Skin epidermis (tissue), 12 donors: ENCODE measurements at regions not wholly inside any gene's neighbourhood (a gene's known extent, or its start where the extent isn't known, plus 50 kb on each side); places are given as distances from the start of the nearest gene placed in this dataset.

Experiments used
- H3K27ac ChIP-seq, 21 experiments: fragments of 200-600 bp; sonication (generic) in 11 of 21; one replicate each; pipeline ENCODE4 v1.5.0; 2020; ENCODE audit warnings: mild to moderate bottlenecking in 3 of 21, inconsistent platforms in 2 of 21, moderate library complexity in 2 of 21
- H3K4me3 ChIP-seq, 7 experiments: fragments of 200-600 bp; sonication (generic) in 2 of 7; one replicate each; pipeline ENCODE4 v1.5.0; 2020; ENCODE audit warnings: inconsistent platforms in 2 of 7, mild to moderate bottlenecking in 2 of 7, moderate library complexity in 1 of 7

DNA sequence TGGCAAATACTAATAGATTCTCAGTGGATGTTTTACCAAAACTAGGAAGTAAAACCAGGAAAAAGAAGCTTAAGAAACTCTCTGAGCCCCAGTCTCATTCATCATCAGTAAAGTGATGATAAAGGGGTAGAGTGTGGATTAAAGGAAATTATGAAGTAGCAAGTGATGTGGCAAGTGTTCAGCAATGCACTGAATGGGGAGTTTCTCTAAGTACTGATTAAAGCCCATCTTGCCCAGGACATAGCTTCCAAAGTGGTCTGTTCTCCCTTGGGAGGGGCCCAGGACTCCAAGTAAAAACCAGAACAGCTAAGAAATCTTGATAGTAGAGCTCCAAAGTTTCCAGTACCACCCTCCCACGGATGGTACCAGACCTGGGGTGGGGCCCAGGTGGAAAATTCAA is 137.3 kb downstream of the WNT5A start:
- no peak overlapping the region for H3K27ac ChIP-seq
- no peak overlapping the region for H3K4me3 ChIP-seq

DNA sequence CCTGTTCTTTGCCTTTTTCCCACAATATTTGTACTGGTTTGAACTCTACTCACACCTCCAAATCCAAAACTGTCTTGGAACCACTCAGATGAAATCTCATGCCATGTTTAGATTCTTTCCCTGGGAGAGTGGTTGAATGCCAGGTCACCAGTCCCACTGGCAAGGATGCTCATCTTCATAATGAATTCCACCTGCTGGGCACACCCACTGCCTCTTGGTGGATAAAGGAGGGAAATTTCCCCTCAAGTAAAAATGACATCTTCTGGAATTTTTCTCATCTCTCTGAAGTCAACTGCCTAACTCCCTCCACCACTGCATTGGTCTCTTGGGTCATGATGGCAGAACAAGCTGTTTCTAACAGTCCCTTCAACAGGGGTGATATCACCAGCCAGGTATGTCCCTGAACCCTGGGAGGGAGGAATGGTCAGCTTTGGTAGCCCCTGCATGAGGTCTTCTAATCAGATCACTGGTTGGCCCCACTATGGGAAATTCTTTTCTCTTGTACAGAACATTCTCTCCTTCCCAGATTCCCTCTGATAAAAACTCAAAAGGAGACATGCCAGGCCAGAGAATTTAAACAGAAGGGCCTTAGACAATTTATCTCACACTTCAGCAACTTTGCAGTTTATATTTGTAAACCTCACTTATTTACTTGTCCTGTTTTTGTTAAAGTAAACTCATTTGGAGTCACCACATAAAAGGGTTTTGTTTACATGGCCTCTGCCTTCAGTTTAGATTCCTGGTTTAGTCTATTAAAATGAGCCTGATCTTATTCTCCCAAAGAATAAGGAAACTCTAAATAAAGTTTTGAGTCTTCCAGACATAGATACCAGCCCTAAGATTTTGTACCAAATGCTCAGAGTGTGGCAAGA is 143.4 kb downstream of the WNT5A start:
- Histone ChIP-seq H3K4me3 (no peak overlapping the region), H3K27ac (no peak overlapping the region)

DNA sequence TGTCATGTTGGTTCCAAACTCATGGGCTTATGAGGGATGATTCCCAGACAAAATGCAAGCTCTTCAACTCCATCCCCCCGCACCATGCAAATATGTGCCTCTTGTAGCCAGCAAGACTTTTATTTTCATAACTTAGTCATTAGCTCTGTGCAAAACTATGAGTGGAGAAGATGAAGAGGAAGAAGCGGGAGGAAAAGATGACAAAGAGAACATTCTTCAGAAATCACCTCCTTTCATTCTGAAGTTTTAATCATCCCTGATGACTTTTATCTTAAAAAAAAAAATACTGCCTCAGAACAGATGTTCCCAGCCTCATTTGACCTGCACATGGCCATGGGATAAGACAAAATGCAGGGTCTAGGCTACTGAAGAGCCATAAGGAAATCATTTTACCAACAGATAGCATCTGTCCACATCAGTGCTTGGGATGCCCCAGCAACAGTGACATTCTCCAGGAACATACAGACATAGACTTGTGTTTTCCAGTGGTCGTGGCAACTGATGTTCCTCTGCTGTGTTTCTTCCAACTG is 145.5 kb downstream of the WNT5A start:
- Histone ChIP-seq H3K27ac (no peak overlapping the region), H3K4me3 (no peak overlapping the region)

DNA sequence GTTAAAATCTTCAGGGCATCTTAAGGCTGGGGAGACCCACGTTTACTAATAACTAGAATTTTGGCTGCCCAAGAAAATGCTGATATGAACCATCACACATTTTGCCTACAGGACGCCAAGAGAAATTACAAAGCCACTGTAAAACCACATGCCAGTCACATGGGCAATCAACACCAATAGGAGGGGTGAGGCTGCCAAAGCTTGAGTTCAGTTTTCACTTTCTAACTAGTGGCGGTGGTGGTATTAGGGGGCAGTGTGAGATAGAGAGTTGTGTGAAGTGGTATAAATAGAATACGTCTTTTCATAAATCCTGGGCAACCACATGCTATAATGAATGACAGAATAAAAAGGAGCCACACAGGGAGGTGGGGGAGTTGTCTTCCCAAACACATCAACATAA is 147.3 kb downstream of the WNT5A start:
- H3K27ac ChIP-seq: no peak overlapping the region
- no peak overlapping the region for H3K4me3 ChIP-seq

DNA sequence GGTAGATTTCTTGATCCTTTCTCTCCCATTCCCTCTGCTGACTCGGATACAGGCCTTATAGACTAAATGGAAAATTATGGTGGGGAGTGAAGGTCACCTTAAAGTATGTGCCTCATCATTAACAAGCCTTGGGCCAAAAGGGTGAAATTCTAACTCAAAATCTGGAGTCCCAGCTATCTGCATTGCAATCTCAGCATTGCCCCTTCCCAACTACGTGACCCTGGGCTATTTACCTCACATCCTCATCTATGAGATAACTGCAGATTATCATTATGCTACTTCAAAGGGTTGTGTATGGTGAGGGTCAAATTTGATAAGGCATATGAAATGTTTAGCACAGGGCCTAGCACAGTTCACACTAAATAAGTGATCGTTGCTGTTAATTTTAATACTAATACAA is 147.7 kb downstream of the WNT5A start:
- no peak overlapping the region for H3K27ac ChIP-seq

DNA sequence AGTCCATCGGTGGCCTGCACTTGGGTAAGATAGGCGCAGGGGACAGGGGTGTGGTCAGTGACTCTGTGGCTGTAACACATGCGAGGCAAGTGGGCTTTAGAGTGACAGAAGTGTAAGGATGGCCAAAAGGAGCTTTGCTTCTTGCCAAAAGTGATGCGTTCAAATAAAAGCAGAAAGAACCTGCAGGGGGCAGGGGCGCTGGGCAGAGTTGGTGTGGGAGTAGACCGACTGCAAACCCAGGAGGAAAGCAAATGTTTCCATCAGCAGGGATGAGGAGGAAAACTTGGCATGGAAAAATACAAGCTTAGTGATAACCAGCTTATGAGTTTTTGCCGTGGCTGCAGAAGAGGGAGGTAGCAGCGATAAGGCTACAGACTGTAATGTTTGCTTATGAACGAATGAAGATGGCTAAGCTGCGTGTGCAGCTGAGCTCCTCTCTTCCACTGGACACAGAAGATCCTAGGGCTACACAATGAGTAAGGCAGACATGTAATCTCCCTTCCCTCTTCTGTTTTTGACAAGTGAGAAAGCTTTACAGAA is 149.4 kb downstream of the WNT5A start:
- Histone ChIP-seq H3K4me3 (no peak overlapping the region), H3K27ac (no peak overlapping the region)

More for the DNA sequence above, 147.7 kb downstream of the WNT5A start:
- no peak overlapping the region for H3K4me3 ChIP-seq

DNA sequence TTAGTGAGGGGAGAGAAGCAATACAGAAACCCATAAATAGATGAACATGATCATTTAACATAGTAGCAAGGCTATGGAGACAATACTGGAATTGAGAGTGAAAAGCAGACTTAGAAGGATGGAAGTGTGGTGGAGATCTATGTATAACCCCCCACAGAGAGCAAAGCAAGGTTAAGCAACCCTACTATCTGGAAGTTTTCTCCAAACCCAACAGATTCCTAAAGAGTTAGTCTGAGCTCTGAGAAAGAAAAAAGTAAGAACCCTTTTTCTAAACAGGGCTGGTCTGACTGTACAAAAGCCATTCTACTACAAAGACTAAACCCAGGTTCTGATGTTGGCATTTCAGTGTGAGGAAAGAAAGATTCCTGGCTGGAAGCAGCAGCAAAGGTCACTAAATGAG is 153.2 kb downstream of the WNT5A start:
- no peak overlapping the region for H3K27ac ChIP-seq
- H3K4me3 ChIP-seq: no peak overlapping the region

DNA sequence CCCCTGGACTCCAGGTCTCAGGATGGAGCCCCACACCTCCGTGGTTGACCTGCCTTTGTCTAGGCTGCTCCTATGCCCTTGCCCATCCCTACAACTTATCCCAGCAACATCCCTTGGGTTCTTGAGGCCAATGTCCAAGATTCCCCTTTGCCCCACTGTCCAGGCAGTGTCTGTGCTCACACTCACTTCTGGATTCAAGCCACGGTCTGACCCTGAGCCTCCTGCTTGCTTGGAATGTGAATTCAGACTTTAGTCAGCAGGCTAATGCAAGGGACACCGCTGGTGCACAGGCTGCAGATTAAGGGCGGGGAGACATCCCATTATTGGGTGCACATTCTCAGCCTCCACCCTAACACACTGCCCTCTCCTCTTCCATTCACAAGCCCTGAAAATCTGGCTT is 154.1 kb downstream of the WNT5A start:
- H3K4me3 ChIP-seq: no peak overlapping the region

DNA sequence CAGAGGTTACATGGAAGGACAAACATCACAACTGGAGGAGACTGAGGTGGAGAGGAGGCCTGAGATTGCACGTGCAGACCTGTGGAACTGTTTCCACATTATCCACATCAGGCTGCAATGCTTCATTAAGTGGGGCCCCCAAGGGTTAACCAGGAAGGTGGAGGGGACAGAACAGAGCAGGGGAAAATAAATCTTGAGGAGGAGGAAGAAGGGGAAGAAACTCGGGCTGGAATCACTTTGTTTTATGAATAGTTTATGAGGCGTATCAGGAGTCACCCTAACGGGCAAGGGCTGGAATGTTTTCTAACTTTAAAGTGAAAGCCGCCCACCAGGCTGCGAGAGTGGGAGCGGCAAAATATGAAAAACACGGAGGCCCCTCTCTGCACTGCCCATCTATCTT is 154.9 kb downstream of the WNT5A start:
- no peak overlapping the region for H3K4me3 ChIP-seq
- no peak overlapping the region for H3K27ac ChIP-seq

More for the DNA sequence above, 154.1 kb downstream of the WNT5A start:
- H3K27ac ChIP-seq: no peak overlapping the region

DNA sequence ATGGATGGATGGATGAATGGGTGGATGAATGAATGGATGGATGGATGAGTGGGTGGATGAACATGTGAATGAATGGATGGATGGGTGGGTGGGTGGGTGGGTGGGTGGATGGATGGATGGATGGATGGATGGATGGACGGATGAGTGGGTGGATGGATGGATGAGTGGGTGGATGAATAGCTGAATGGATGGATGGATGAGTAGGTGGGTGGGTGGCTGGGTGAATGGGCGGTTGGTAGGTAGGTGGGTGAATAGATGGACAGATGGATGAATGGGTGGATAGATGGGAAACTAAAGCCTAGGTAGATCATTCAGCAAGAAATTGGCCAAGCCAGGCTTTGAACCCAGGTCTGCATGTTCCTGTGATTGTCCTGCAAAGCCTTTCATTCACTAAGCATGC is 155.6 kb downstream of the WNT5A start:
- H3K27ac ChIP-seq: no peak overlapping the region
- H3K4me3 ChIP-seq: no peak overlapping the region

DNA sequence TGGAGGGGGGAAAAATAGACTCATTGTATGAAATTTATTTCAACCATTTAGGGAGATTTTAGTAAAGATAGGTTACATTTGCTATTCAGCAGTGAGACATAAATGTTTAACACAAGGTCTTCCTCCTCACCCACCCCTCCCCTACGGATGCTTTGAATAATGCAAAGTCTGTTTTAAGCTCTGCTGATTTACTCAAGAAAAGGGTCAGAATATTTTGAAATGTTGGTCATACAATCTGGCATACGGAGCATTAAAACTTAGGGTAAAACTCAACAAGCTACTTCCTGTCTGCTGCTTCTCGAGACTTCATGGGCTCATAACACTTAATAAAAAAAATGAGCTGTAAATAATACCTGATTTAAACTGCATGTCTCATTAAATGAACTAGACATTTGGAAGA is 156.3 kb downstream of the WNT5A start:
- Histone ChIP-seq H3K4me3 (no peak overlapping the region), H3K27ac (no peak overlapping the region)

DNA sequence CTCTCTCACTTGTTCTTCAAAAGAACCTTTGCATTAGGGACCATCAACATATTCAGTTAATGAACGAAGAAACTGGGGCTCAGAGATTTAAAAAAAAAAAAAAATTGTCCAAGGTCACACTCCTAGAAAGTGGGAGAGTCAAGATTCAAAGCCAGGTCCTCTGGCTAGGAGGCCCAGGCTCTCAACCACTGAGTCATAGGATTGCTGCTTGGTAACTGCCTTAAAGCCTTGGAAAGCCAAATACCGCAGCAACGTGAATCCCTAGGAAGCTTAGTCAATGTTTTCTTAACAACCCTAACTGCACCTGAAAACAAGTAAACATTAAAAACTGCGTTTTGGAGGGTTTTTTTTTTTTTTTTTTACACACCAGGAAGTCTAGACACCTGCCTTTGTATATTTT is 156.8 kb downstream of the WNT5A start:
- Histone ChIP-seq H3K4me3 (no peak overlapping the region), H3K27ac (no peak overlapping the region)

DNA sequence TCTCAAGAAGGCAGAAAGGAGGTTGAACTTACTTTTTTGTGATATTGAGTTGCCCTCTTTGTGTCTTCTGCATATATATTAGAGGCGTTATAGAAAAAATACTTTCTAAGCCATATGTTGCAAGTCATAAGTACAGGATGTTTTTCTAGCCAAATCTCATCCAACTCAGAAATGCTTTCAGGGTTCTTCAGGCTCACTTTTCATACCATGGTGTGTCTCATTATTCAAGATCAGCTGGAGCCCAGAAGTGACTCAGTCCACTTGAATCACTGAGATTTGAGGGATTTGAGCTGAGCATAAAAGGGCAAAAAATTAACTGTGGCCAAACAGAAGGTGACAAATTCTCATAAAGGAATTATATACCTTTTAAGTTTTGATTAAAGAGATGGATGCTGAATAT is 157.3 kb downstream of the WNT5A start:
- no peak overlapping the region for H3K27ac ChIP-seq
- no peak overlapping the region for H3K4me3 ChIP-seq

DNA sequence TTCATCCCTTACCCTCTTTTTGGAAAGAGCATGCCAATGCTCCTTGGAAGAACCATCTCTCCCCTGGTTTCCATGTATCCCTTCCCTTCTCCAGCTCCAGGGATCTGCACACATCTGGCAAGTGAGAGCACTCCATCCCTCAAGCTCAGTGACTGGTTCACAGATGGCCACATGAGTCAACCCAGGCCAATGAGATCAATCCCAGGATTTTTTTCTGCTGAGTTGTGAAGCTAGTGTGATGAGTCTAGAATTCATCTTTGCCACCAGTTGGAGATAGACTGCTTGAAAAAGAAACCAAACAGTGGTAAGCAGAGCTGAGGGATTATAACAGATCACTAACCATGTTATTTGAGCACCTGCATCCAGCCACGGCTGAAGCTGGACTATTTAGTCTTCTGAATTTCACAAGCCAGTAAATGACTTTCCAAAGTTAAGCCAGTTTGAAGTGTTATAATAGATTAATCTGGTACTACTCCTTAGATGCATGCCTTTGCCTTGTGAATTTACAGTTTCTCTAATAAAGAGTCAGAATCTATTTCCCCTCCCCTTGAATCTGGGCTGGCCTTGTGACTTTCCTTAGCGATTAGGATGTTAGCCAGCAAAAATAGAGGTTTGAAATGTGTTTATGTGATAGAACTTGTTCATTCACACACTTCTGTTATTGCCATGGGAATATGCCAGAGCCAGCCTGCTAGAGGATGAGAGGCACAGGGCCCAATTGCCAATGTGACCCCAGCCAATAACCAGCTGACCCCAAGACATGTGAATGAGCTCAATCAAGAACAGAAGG is 159.8 kb downstream of the WNT5A start:
- Histone ChIP-seq H3K4me3 (no peak overlapping the region), H3K27ac (no peak overlapping the region)

DNA sequence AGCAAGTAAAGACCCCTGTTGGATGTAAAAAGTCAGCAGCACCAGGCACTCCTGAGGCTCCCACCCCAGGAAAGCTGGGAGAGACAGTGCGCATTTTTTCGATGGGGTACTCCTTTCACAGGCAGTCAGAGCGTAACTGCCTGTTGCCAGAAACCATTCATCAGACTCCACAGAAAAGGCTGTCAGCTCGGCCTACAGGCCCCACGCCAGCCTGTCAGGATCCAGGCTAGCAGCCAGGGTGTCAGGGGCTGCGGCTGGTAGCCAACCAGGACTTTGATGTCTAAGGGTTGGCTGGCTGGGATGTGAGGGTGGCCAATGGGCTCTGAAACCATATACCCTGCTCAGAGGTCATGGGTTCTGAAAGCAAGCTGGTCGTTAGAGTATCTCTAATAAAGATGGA is 164.5 kb downstream of the WNT5A start:
- H3K27ac ChIP-seq: no peak overlapping the region

DNA sequence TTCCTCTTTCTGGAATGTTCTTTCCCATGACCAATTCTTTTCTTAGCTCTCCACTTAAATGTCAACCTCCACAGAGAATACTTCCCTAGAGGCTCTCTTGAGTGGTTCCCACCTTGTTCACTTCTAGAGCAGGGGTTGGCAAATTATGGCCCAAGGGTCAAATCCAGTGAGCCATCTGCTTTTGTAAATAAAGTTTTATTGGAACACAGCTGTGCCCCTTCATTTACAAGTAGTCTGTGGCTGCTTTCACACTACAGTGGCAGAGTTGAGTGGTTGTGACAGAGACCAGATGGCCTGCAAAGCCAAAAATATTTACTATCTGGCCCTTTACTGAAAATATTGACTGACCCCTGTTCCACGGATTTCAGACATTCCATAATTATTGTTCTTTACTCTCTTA is 166.2 kb downstream of the WNT5A start:
- Histone ChIP-seq H3K4me3 (no peak overlapping the region), H3K27ac (no peak overlapping the region)

More for the DNA sequence above, 164.5 kb downstream of the WNT5A start:
- H3K4me3 ChIP-seq: no peak overlapping the region

DNA sequence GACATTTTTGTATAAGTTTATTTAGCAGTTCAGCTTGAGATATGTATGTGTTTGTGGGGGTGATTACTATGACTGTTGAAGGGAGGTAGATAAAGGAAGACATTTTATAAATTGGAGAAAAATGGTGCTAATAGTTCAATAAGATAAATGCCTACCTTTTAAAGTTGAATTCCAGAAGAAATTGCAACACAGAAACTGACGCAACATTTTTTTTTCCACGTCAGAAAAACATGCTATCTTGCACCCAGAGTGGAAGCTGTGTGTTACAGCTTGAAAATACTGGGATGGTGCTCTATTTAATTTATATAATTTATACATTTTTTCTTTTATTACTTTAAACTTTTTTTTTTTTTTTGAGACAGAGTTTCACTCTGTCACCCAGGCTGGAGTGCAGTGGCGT is 171.7 kb downstream of the WNT5A start:
- no peak overlapping the region for H3K4me3 ChIP-seq

DNA sequence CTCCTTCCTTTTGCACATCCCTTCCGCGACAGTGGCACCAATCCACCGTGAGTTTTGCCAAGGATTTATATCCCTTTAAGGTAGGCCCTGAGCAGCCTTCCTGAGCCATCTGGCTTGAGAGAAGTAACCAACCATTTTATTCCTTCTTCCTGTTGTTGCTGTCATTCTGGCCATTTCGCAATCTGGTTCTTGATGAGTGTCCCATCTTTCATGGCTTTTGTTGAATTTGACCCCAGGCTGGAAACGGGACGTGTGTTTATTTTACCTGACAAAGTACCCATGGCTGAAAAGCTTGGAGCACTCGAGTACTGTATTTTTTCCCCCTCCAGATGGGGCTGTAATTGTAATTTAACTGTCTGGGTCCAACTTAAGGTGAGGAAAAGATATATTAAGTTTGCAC is 173.4 kb downstream of the WNT5A start:
- Histone ChIP-seq H3K27ac (no peak overlapping the region), H3K4me3 (no peak overlapping the region)

More for the DNA sequence above, 171.7 kb downstream of the WNT5A start:
- no peak overlapping the region for H3K27ac ChIP-seq

DNA sequence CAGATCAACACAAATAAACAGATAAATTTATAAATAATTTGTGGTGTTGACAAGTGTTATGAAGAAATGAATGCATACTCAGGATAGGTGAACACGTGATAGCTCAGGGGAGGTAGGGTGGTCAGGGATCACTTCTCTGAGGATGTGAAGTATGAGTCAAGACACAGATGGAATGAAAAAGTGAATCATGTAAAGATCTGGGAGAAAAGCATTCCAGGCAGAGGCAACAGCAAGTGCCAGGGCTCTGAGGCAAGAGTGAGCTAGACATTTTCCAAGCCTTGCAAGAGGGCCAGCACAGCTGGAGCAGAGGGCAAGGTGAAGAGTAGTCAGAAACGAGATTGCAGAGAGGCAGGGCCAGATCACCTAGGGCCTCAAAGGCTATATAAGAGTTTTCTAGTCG is 177.8 kb downstream of the WNT5A start:
- Histone ChIP-seq H3K4me3 (no peak overlapping the region), H3K27ac (no peak overlapping the region)

DNA sequence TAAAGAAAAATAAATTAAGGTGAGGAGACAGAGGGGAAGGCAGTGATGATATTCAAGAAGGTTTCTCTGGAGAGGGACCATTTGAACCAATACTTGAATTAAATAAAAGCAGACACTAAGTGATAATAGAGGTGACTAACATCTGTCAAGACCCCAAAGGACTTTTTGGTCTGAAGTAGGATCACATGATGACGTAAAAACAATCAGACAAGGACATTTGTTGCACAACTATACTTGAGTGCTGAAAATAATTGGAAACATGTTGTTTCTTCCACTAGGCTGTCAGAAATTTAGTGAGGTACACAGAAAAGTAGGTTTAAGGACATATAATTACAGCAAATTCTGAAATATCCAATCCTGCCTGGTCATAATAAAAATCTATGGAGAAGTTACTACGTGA is 179.5 kb downstream of the WNT5A start:
- Histone ChIP-seq H3K4me3 (no peak overlapping the region), H3K27ac (peak overlapping the region in 1 of 21 experiments; percentile 21)
